ENCODE measurements at regions not wholly inside any gene's neighbourhood (a gene's known extent, or its start where the extent isn't known, plus 50 kb on each side); places are given as distances from the start of the nearest gene placed in this dataset.

DNA sequence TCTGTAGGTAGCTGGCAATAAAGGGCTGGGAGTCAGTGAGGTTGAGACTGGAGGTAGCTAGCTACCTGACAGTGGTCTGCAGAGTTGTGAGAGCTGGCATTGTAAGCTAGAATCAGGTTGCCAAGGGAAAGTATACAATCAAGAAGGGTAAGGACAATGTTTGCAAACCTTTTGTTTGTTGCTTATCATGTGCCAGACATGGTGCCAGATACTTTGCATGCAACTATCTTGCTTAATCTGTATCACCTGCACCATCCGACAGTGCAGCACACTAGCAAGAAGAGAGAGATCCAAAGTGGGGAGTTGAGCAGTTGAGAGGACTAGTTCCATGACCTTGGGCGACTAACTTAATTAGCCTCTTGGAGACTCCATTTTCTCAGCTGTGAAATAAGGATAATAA is 236.4 kb downstream of the PDCD6IP start:
- Histone ChIP-seq H2AFZ (no peak overlapping the region), H3K4me1 (ENCODE audit: insufficient read depth) (no peaks in the 10 kb centered on the region), H3K79me2 (replicated peaks; ENCODE audit: insufficient read depth) (no peaks in the 10 kb centered on the region), H3F3A (replicated peaks; ENCODE audit: low read depth) (no peaks in the 10 kb centered on the region), H3K9me2 (ENCODE audit: insufficient read depth) (peaks cover 15% of the 10 kb centered on the region; the same call in 1 of the 2 replicates), H3K4me3 (no peak overlapping the region), H3K27me3 (ENCODE audit: insufficient read depth) (no peaks in the 10 kb centered on the region), H3K4me2 (no peak overlapping the region), H4K20me1 (replicated peaks; ENCODE audit: insufficient read depth) (no peaks in the 10 kb centered on the region), H3K36me3 (ENCODE audit: insufficient read depth) (no peaks in the 10 kb centered on the region), H3K27ac (ENCODE audit: low read depth) (no peak overlapping the region)
- no peaks in the 10 kb centered on the region for H3K36me3 Mint-ChIP-seq (ENCODE audit: low read depth)
- TF ChIP-seq EZH2phosphoT487 (IDR thresholded peaks at IDR 0.05; ENCODE audit: unreplicated experiment) (no peak), STAT1 (IDR thresholded peaks at IDR 0.05; ENCODE audit: unreplicated experiment) (no peak), CREB1 (CRISPR knock-in tag; IDR thresholded peaks at IDR 0.05; ENCODE audit: low read depth) (no peak), ZNF114 (CRISPR knock-in tag; IDR thresholded peaks at IDR 0.05) (no peak), NANOG (IDR thresholded peaks at IDR 0.05; ENCODE audit: borderline replicate concordance) (no peak), POLR2AphosphoS5 (IDR thresholded peaks at IDR 0.05; ENCODE audit: low read depth) (no peak), ZNF331 (CRISPR knock-in tag; IDR thresholded peaks at IDR 0.05; ENCODE audit: low read depth) (no peak), JUNB (IDR thresholded peaks at IDR 0.05; ENCODE audit: unreplicated experiment) (no peak), EZH2 (IDR thresholded peaks at IDR 0.05; ENCODE audit: low read depth, unreplicated experiment) (no peak)
- TF ChIP-seq, protein P1, sequence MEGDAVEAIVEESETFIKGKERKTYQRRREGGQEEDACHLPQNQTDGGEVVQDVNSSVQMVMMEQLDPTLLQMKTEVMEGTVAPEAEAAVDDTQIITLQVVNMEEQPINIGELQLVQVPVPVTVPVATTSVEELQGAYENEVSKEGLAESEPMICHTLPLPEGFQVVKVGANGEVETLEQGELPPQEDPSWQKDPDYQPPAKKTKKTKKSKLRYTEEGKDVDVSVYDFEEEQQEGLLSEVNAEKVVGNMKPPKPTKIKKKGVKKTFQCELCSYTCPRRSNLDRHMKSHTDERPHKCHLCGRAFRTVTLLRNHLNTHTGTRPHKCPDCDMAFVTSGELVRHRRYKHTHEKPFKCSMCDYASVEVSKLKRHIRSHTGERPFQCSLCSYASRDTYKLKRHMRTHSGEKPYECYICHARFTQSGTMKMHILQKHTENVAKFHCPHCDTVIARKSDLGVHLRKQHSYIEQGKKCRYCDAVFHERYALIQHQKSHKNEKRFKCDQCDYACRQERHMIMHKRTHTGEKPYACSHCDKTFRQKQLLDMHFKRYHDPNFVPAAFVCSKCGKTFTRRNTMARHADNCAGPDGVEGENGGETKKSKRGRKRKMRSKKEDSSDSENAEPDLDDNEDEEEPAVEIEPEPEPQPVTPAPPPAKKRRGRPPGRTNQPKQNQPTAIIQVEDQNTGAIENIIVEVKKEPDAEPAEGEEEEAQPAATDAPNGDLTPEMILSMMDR (conservative IDR thresholded peaks at IDR 0.05; ENCODE audit: low read depth in 2 of 2) = no peak
- TF ChIP-seq, protein P2, sequence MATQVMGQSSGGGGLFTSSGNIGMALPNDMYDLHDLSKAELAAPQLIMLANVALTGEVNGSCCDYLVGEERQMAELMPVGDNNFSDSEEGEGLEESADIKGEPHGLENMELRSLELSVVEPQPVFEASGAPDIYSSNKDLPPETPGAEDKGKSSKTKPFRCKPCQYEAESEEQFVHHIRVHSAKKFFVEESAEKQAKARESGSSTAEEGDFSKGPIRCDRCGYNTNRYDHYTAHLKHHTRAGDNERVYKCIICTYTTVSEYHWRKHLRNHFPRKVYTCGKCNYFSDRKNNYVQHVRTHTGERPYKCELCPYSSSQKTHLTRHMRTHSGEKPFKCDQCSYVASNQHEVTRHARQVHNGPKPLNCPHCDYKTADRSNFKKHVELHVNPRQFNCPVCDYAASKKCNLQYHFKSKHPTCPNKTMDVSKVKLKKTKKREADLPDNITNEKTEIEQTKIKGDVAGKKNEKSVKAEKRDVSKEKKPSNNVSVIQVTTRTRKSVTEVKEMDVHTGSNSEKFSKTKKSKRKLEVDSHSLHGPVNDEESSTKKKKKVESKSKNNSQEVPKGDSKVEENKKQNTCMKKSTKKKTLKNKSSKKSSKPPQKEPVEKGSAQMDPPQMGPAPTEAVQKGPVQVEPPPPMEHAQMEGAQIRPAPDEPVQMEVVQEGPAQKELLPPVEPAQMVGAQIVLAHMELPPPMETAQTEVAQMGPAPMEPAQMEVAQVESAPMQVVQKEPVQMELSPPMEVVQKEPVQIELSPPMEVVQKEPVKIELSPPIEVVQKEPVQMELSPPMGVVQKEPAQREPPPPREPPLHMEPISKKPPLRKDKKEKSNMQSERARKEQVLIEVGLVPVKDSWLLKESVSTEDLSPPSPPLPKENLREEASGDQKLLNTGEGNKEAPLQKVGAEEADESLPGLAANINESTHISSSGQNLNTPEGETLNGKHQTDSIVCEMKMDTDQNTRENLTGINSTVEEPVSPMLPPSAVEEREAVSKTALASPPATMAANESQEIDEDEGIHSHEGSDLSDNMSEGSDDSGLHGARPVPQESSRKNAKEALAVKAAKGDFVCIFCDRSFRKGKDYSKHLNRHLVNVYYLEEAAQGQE (IDR thresholded peaks at IDR 0.05; ENCODE audit: unreplicated experiment) = no peak
- TF ChIP-seq, protein P3, sequence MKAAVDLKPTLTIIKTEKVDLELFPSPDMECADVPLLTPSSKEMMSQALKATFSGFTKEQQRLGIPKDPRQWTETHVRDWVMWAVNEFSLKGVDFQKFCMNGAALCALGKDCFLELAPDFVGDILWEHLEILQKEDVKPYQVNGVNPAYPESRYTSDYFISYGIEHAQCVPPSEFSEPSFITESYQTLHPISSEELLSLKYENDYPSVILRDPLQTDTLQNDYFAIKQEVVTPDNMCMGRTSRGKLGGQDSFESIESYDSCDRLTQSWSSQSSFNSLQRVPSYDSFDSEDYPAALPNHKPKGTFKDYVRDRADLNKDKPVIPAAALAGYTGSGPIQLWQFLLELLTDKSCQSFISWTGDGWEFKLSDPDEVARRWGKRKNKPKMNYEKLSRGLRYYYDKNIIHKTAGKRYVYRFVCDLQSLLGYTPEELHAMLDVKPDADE (IDR thresholded peaks at IDR 0.05) = no peak
- TF ChIP-seq, protein P4, sequence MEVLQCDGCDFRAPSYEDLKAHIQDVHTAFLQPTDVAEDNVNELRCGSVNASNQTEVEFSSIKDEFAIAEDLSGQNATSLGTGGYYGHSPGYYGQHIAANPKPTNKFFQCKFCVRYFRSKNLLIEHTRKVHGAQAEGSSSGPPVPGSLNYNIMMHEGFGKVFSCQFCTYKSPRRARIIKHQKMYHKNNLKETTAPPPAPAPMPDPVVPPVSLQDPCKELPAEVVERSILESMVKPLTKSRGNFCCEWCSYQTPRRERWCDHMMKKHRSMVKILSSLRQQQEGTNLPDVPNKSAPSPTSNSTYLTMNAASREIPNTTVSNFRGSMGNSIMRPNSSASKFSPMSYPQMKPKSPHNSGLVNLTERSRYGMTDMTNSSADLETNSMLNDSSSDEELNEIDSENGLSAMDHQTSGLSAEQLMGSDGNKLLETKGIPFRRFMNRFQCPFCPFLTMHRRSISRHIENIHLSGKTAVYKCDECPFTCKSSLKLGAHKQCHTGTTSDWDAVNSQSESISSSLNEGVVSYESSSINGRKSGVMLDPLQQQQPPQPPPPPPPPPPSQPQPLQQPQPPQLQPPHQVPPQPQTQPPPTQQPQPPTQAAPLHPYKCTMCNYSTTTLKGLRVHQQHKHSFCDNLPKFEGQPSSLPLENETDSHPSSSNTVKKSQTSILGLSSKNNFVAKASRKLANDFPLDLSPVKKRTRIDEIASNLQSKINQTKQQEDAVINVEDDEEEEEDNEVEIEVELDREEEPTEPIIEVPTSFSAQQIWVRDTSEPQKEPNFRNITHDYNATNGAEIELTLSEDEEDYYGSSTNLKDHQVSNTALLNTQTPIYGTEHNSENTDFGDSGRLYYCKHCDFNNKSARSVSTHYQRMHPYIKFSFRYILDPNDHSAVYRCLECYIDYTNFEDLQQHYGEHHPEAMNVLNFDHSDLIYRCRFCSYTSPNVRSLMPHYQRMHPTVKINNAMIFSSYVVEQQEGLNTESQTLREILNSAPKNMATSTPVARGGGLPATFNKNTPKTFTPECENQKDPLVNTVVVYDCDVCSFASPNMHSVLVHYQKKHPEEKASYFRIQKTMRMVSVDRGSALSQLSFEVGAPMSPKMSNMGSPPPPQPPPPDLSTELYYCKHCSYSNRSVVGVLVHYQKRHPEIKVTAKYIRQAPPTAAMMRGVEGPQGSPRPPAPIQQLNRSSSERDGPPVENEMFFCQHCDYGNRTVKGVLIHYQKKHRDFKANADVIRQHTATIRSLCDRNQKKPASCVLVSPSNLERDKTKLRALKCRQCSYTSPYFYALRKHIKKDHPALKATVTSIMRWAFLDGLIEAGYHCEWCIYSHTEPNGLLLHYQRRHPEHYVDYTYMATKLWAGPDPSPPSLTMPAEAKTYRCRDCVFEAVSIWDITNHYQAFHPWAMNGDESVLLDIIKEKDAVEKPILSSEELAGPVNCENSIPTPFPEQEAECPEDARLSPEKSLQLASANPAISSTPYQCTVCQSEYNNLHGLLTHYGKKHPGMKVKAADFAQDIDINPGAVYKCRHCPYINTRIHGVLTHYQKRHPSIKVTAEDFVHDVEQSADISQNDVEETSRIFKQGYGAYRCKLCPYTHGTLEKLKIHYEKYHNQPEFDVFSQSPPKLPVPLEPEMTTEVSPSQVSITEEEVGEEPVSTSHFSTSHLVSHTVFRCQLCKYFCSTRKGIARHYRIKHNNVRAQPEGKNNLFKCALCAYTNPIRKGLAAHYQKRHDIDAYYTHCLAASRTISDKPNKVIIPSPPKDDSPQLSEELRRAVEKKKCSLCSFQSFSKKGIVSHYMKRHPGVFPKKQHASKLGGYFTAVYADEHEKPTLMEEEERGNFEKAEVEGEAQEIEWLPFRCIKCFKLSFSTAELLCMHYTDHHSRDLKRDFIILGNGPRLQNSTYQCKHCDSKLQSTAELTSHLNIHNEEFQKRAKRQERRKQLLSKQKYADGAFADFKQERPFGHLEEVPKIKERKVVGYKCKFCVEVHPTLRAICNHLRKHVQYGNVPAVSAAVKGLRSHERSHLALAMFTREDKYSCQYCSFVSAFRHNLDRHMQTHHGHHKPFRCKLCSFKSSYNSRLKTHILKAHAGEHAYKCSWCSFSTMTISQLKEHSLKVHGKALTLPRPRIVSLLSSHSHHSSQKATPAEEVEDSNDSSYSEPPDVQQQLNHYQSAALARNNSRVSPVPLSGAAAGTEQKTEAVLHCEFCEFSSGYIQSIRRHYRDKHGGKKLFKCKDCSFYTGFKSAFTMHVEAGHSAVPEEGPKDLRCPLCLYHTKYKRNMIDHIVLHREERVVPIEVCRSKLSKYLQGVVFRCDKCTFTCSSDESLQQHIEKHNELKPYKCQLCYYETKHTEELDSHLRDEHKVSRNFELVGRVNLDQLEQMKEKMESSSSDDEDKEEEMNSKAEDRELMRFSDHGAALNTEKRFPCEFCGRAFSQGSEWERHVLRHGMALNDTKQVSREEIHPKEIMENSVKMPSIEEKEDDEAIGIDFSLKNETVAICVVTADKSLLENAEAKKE (CRISPR knock-in tag; IDR thresholded peaks at IDR 0.05) = no peak
- no peak overlapping the region for H3K4me3 Mint-ChIP-seq
- no peak for DNase-seq (ENCODE audit: low spot score)
- no peak overlapping the region for H3K27ac Mint-ChIP-seq
- H3K27me3 Mint-ChIP-seq (ENCODE audit: insufficient read depth, low read depth, poor library complexity) = no peaks in the 10 kb centered on the region
- H3K4me1 Mint-ChIP-seq = no peaks in the 10 kb centered on the region
- no peak for ATAC-seq
- no peaks in the 10 kb centered on the region for H3K9me3 Mint-ChIP-seq

All from GM23338 (cell line).